KOPT-K1 (cell line): ENCODE measurements at regions not wholly inside any gene's neighbourhood (a gene's known extent, or its start where the extent isn't known, plus 50 kb on each side); places are given as distances from the start of the nearest gene placed in this dataset.

Source experiments
- H3K27ac ChIP-seq: fragments of 200-600 bp; sonication (generic); 2 replicates; pipeline ENCODE4 v1.5.1; 2016; ENCODE audit warnings: antibody characterized with exemption, mild to moderate bottlenecking, low read depth, low read length; ENCODE audit not compliant: poor library complexity, severe bottlenecking
- H3K36me3 ChIP-seq: fragments of 200-600 bp; sonication (generic); 2 replicates; pipeline ENCODE4 v1.5.1; 2017; ENCODE audit warnings: antibody characterized with exemption, mild to moderate bottlenecking, low read length, moderate library complexity; ENCODE audit not compliant: insufficient read depth
- H3K9me3 ChIP-seq: fragments of 200-600 bp; sonication (generic); 2 replicates; pipeline ENCODE4 v1.5.1; 2017; ENCODE audit warnings: antibody characterized with exemption, low read length, mild to moderate bottlenecking; ENCODE audit not compliant: insufficient read depth, poor library complexity, severe bottlenecking

DNA sequence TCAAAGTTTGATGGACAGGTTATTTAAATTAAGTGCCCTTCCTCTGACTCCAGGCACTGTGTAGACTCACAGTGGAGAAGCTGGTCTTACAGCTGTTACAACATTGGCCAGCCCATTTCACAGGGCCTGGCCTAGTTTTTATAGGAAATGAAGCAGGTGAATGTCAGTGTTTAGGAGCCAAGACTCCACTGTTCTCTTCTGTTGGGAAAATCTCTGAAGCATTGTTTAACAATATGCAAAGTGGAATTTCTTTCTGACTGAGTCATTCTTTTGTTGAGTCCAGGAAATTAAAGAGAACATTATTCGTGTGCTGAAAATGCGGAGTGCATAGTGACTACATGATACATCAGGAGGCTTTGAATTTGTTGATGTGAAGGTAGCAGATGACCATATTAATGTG, 64.7 kb downstream of the ARRDC4 start:
- no peaks in the 10 kb centered on the region for H3K9me3 ChIP-seq
- no peaks in the 10 kb centered on the region for H3K36me3 ChIP-seq

DNA sequence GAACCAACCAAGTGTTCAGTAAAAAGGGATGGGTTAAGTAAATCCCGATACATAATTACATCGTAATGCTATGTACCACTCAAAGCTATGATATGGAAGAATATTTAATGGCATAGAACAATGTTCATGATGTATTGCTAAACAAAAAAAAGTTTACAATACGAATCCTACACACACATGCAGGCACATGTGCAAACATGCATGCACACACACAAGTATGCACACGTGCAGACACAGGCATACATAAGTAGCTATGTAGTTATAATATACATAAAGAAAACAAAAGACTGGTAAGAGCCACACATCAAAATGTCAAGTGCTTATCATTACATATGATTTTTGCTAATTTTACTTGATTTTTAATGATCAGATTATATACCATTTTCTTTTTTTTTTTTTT, 74.2 kb downstream of the ARRDC4 start:
- no peaks in the 10 kb centered on the region for H3K36me3 ChIP-seq
- no peak overlapping the region for H3K27ac ChIP-seq
- no peaks in the 10 kb centered on the region for H3K9me3 ChIP-seq

More for the DNA sequence above, 64.7 kb downstream of the ARRDC4 start:
- H3K27ac ChIP-seq = no peak overlapping the region

DNA sequence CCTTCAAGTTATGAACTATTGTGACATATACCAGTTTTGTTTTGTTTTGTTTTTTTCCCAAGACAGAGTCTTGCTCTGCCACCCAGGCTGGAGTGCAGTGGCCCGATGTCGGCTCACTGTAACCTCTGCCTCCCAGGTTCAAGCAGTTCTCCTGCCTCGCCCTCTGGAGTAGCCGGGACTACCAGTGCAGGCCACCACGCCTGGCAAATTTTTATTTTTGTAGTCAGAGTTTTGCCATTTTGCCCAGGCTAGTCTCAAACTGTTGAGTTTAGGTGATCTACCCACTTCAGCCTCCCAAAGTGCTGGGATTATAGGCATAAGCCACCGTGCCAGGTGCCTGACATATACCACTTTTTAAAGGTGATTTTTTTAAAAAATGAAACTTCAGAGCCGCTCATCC, 74.6 kb downstream of the ARRDC4 start:
- Histone ChIP-seq H3K36me3 (no peaks in the 10 kb centered on the region), H3K27ac (no peak overlapping the region), H3K9me3 (no peaks in the 10 kb centered on the region)

DNA sequence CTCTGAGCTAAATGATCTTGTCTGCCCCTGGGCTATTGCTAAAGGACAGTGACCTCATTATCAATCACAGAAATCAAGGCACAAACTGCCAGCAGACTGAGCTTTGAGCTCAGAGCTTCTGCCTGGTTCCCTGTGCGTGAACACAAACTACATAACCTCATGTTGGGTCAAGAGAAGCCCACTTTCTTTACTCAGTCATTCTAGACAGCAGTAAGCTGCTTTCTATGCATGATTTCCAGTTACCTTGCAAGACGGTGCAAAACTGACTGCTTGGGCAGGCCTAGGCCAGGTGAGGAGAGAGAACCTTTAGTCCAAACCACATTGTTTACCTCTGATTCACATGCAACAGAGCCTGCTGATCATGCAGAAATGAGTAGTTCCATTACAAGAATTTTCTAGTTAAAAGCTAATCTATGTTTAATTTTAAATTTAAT, 75.1 kb downstream of the ARRDC4 start:
- Histone ChIP-seq H3K36me3 (no peaks in the 10 kb centered on the region), H3K27ac (no peak overlapping the region), H3K9me3 (no peaks in the 10 kb centered on the region)

DNA sequence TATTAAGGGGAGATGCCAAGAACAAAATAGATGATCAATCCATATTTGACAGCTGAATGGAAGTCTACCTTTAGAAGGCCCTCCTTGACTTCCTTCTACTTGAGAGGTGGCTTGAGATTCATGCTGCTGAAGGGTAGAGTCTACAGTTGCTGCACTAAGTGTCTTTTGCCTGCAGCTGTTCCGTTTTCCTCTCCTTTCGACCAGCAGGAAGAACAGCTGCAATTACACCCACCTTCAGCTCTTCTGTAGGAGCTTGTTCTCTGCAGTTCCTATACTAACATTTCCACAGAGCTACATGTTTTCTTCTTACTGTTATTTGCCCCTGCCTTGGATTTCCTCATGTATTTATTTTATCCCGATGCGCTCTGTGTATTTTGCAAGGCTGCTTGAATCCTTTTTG, 79.1 kb downstream of the ARRDC4 start:
- Histone ChIP-seq H3K27ac (no peak overlapping the region), H3K9me3 (no peaks in the 10 kb centered on the region), H3K36me3 (no peaks in the 10 kb centered on the region)

DNA sequence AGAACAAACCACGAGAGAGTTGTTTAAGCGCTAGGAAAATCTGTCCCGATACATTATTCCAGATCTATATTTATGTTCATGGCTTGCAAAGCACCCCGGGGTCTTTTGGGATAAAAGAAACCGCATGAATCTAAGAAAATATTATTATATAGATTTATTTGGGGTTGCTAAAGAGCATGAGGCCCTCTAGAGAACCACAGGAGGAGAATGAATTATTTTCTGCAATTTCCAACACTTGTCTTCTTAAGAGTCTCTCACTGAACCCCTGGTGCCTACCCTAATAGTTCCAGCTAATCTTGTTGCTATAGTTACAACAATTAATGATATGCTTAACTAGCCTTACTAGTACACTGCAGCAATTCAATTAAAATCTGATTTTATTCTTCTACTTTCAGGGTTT, 79.6 kb downstream of the ARRDC4 start:
- Histone ChIP-seq H3K27ac (no peak overlapping the region), H3K36me3 (no peaks in the 10 kb centered on the region), H3K9me3 (no peaks in the 10 kb centered on the region)

DNA sequence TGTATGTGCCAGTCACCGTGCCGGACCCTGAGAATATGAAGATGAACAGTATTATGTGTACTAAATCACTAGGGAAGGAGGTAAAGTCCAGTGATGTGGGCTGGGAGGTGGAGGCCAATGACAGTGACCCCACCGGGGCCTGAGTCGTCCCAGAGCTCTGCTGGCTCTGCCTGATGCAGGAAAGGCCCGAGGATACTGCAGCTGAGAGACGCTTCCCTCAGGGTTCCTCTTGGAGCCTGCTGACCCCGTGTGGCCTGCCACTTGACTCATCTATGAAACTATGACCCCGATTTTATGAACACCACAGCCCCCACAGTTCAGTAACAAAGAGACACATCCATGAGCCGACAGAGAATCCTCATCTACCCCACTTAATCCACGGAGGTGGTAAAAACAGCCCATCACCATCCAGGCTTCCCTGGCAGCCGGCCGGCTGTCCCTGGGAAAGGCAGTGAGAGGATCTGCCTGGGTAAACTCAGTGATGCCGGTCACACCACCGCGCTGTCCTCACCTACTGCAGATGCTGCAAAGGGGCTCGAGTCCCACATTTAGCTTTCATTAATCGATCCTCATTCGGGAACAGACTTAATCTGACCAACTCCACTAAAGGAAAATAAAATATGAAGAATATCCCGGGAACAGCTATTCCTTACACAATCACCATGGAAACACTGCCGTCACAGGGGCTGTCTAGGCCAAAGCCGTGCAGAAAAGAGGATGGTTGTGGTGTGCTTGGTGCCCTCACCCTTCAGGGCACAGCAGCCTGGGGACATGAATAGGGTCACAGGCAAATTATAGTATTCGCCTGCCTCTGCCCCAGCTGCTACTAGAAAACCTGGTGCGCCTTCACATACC, 82.9 kb downstream of the ARRDC4 start:
- H3K9me3 ChIP-seq = no peaks in the 10 kb centered on the region
- no peaks in the 10 kb centered on the region for H3K36me3 ChIP-seq
- H3K27ac ChIP-seq = no peak overlapping the region

DNA sequence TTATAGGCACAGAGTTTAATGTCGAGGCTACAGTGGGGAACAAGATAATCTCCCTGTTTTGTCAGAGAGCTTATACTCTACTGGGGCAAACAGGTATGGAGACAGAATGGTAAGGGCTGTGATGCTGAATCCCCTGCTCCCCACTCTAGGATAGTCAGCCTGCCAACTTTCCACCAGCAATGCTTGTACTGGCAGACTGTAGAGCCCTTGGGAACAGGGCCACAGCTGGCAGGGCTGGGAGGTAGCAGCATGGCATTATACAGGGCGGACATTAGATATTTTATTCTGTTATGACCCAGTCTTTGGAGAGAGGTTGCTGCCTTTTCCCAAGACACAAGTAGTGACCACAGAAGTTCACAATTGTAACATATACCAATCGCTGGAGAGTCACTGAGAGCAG, 91.2 kb downstream of the ARRDC4 start:
- Histone ChIP-seq H3K9me3 (peaks cover 5% of the 10 kb centered on the region), H3K27ac (no peak overlapping the region)

DNA sequence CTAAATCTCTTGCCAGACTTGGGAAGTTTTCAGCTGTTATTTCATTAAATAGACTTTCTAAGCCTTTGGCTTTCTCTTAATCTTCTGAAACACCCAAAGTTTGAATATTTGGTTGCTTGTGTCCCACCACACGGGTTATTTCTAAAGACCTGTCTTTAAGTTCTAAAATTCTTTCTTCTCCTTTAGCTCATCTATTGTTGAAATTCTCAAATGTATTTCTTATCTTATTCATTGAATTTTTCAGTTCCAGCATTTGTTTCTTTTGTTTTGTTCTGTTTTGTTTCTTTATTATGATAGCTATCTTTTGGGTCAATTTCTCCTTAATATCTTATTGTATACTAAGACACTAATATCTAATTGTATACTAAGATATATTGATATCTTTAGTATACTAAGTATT, 97.0 kb downstream of the ARRDC4 start:
- no peaks in the 10 kb centered on the region for H3K36me3 ChIP-seq
- peaks cover 12% of the 10 kb centered on the region for H3K9me3 ChIP-seq
- H3K27ac ChIP-seq = no peak overlapping the region

More for the DNA sequence above, 91.2 kb downstream of the ARRDC4 start:
- no peaks in the 10 kb centered on the region for H3K36me3 ChIP-seq

DNA sequence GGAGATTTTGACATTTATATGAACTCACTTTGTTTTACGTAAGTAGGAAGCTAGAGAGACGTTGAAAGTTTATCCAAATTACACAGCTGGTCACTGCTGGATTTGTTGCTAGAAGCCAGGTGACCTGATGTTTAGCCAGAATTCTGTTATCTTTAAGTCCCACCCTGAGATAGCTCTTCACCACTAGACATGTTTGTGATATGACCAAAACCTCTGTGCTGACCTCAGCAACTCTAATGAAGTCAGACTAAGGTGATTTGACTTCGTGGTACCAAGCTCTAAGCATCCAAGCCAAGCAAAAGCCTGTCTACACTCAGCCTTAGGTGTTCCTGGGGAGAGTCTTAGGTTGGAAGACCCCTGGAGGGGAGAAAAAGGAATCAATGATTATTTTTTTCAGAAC, 102.4 kb downstream of the ARRDC4 start:
- no peak overlapping the region for H3K27ac ChIP-seq
- H3K36me3 ChIP-seq = no peaks in the 10 kb centered on the region
- H3K9me3 ChIP-seq = no peaks in the 10 kb centered on the region

DNA sequence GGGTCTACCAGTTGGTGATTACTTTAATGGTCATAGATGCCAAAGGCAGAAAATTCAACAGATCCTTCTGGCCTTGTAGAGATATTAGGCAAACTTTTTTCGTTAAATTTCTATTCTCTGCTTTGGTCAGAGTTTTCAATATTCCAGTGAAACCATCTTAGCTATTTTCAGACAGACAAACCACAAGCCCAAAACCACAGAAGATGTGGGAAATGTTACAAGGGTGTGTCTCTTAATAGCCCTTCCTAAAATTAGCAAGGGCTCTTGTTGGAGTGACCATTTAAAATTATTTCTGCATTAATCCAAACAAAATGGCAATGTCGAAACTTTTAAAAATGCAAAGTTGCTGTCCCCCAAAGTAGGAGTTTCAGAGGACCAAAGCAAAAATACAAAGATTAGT, 102.8 kb downstream of the ARRDC4 start:
- Histone ChIP-seq H3K36me3 (no peaks in the 10 kb centered on the region), H3K27ac (no peak overlapping the region), H3K9me3 (no peaks in the 10 kb centered on the region)

DNA sequence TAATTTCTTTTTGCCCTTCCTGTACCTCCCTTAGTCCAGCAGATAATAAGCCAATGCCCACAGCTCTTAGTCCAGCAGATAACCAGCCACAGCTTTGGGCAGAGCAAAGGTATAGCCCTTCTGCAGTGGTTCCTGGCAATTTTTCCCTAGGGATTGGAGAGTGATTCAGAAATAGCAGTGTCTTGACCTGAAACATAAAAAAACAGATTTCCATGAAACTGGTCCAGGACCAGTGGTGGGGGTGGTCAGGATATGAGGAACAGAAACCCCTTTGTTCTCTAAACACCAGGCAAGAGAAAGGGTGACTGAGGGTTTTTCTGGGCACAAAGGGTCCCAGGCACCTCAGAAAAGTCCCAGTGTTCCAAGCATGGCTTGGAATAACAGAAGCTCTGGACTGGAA, 103.4 kb downstream of the ARRDC4 start:
- H3K9me3 ChIP-seq = no peaks in the 10 kb centered on the region
- H3K27ac ChIP-seq = no peak overlapping the region

DNA sequence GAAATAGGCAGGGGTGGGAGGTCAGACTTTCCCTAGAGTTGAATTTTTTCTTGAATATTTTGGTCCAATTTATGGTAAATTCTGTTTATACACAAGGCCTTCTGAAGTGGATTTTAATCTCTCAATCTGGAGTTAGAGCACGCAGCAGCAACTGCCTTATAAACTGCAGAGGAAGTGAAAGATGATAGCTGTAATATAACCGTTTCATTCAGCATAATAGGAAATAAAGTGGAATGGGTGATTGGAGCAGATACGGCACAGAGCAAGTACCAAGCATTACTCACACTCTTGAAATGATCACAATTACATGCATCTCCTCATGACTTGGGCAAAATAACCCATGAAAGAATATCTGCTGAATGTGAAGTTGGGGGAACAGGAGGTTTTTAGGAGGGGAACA, 106.8 kb downstream of the ARRDC4 start:
- no peaks in the 10 kb centered on the region for H3K9me3 ChIP-seq
- no peak overlapping the region for H3K27ac ChIP-seq
- no peaks in the 10 kb centered on the region for H3K36me3 ChIP-seq

More for the DNA sequence above, 103.4 kb downstream of the ARRDC4 start:
- no peaks in the 10 kb centered on the region for H3K36me3 ChIP-seq

DNA sequence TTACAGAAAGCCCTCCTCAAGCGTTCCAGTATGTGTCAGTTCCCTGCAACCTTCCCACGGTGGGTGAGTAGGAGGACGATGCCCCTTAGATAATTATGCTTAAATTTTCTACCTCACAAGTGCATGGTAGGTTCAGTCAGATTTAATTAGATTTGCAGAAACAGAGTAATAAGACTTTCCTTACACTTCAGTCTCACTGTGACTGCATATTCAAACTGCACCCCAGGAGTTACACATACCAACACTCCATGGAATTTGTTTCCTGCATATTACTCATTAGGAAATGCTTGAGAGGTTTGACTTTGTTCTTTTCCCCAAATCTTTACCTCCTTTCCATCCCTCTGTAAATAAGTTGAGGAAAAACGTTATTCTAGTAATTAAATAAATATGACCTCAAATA, 108.8 kb downstream of the ARRDC4 start:
- H3K36me3 ChIP-seq = no peaks in the 10 kb centered on the region
- no peak overlapping the region for H3K27ac ChIP-seq
- H3K9me3 ChIP-seq = no peaks in the 10 kb centered on the region

DNA sequence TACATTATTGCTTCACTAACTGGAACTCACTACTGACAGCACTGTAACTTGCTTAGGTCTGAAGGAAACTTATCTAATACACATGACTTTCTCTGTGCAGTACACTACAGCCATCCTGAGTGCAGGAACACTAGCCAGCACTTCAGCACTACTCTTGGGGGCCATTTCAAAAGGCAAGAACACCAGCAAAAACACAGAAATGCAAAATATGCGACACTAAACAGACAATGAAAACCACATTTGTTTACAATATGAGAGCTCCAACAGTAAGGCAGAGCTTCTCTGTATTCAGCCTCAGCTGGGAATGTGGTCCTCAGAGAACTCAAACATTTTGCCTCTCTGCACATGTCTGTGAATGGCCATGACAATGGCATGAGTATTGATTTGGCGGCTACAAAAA, 109.6 kb downstream of the ARRDC4 start:
- Histone ChIP-seq H3K36me3 (no peaks in the 10 kb centered on the region), H3K9me3 (no peaks in the 10 kb centered on the region), H3K27ac (no peak overlapping the region)

DNA sequence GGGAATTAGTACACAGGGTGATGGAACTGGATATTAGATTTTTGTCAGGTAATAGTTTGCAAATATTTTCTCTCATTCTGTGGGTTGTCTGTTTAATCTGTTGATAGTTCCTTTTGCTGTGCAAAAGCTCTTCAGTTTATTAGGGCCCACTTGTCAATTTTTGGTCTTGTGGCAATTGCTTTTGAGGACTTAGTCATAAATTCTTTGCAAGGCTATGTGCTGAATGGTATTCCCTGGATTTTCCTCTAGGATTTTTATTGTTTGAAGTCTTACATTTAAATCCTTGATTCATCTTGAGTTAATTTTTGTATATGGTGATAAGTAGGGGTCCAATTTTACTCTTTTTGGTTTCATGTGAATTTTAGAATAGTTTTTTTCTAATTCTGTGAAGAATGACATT, 111.3 kb downstream of the ARRDC4 start:
- Histone ChIP-seq H3K9me3 (no peaks in the 10 kb centered on the region), H3K27ac (no peak overlapping the region), H3K36me3 (no peaks in the 10 kb centered on the region)
